ENCODE measurements at regions not wholly inside any gene's neighbourhood (a gene's known extent, or its start where the extent isn't known, plus 50 kb on each side); places are given as distances from the start of the nearest gene placed in this dataset.

GRCh38 chr12:19689801-19690472, 250.6 kb downstream of the AEBP2 start:
- no peak for TF ChIP-seq FOXA1 (IDR thresholded peaks at IDR 0.05)
- TF ChIP-seq CTCF (IDR thresholded peaks at IDR 0.05; ENCODE audit: low read depth, low read length, missing input control), result no peak
- TF ChIP-seq TAF1 (conservative IDR thresholded peaks at IDR 0.05), result no peak
- TF ChIP-seq RAD21 (IDR thresholded peaks at IDR 0.05), result no peak
